SK-N-SH treated with all-trans-retinoic acid at 6 μM for 48 hours (cell line): ENCODE measurements at regions not wholly inside any gene's neighbourhood (a gene's known extent, or its start where the extent isn't known, plus 50 kb on each side); places are given as distances from the start of the nearest gene placed in this dataset.

ENCODE experiments used
- ESRRG ChIP-seq: fragments of 250-450 bp; sonication (Bioruptor Pico); IDR thresholded peaks from 2 replicates; pipeline ENCODE4 v1.6.1; 2021; ENCODE audit warnings: mild to moderate bottlenecking
- ZFP3 ChIP-seq: fragments of 250-450 bp; sonication (Bioruptor Pico); IDR thresholded peaks from 2 replicates; pipeline ENCODE4 v1.5.0; 2020; ENCODE audit warnings: mild to moderate bottlenecking, moderate library complexity
- ZFP30 ChIP-seq: fragments of 450-650 bp; formaldehyde crosslinking; IDR thresholded peaks from 2 replicates; pipeline ENCODE4 v1.5.0; 2022; ENCODE audit warnings: mild to moderate bottlenecking, moderate library complexity
- ZNF565 ChIP-seq: fragments of 450-650 bp; formaldehyde crosslinking; conservative IDR thresholded peaks from 2 replicates; pipeline ENCODE4 v1.5.0; 2020; ENCODE audit warnings: low read depth, mild to moderate bottlenecking, moderate library complexity
- TF ChIP-seq, protein P1 (sequence below): fragments of 250-450 bp; sonication (Bioruptor Pico); IDR thresholded peaks from 2 replicates; pipeline ENCODE4 v1.8.0; 2020; ENCODE audit warnings: mild to moderate bottlenecking, moderate library complexity, borderline replicate concordance
- TF ChIP-seq, protein P2 (sequence below): fragments of 250-450 bp; sonication (Bioruptor Pico); IDR thresholded peaks from 2 replicates; pipeline ENCODE4 v1.8.0; 2021; ENCODE audit warnings: low read depth, mild to moderate bottlenecking, moderate library complexity, borderline replicate concordance

DNA sequence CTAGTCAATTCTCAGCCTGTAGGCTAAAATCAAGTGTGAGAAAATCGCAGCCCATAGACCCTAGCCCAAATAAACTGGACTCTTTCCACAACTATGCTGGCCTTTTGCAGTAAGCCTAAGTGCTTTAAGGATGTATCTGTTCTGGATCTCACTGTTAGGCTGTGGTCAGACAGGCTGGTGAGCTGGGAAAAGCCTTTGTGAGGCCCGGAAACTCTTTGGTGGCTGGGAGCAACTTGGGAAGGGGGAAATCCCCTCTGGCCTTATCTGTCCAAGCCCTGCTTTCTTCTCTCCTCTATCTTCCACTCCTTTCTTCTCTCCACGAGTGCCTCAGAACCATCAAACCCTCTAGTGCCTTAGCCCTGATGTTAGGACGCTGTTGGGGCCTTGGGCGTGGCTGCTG is 135.4 kb downstream of the LACC1 start:
- TF ChIP-seq, protein P1, sequence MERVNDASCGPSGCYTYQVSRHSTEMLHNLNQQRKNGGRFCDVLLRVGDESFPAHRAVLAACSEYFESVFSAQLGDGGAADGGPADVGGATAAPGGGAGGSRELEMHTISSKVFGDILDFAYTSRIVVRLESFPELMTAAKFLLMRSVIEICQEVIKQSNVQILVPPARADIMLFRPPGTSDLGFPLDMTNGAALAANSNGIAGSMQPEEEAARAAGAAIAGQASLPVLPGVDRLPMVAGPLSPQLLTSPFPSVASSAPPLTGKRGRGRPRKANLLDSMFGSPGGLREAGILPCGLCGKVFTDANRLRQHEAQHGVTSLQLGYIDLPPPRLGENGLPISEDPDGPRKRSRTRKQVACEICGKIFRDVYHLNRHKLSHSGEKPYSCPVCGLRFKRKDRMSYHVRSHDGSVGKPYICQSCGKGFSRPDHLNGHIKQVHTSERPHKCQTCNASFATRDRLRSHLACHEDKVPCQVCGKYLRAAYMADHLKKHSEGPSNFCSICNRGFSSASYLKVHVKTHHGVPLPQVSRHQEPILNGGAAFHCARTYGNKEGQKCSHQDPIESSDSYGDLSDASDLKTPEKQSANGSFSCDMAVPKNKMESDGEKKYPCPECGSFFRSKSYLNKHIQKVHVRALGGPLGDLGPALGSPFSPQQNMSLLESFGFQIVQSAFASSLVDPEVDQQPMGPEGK (CRISPR knock-in tag) = no peak
- TF ChIP-seq, protein P2, sequence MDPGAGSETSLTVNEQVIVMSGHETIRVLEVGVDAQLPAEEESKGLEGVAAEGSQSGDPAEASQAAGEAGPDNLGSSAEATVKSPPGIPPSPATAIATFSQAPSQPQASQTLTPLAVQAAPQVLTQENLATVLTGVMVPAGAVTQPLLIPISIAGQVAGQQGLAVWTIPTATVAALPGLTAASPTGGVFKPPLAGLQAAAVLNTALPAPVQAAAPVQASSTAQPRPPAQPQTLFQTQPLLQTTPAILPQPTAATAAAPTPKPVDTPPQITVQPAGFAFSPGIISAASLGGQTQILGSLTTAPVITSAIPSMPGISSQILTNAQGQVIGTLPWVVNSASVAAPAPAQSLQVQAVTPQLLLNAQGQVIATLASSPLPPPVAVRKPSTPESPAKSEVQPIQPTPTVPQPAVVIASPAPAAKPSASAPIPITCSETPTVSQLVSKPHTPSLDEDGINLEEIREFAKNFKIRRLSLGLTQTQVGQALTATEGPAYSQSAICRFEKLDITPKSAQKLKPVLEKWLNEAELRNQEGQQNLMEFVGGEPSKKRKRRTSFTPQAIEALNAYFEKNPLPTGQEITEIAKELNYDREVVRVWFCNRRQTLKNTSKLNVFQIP = no peak
- TF ChIP-seq ZFP3 (CRISPR knock-in tag) = no peak
- TF ChIP-seq ESRRG (CRISPR knock-in tag) = no peak
- no peak for TF ChIP-seq ZNF565
- no peak for TF ChIP-seq ZFP30 (CRISPR knock-in tag)
